ENCODE measurements at regions not wholly inside any gene's neighbourhood (a gene's known extent, or its start where the extent isn't known, plus 50 kb on each side); places are given as distances from the start of the nearest gene placed in this dataset.
"Not testable (repeated sequence)": the region's sequence is repeated elsewhere in the genome, so short reads cannot be mapped to it uniquely, and the experiment has no call there.

- DNase-seq (ENCODE audit: low spot score): no peak
Measured at GRCh38 chr22:27097506-27097905, 440.1 kb downstream of the MIAT start.

GRCh38 chr22:27097933-27098332 lies 440.5 kb downstream of the MIAT start:
- DNase-seq (ENCODE audit: low spot score): no peak

- DNase-seq (ENCODE audit: low spot score): no peak
Measured at GRCh38 chr22:27099946-27100722, 442.7 kb downstream of the MIAT start.

- no peak for DNase-seq (ENCODE audit: low spot score)
Measured at GRCh38 chr22:27100789-27101188, 443.4 kb downstream of the MIAT start.

GRCh38 chr22:27101288-27101687 lies 443.9 kb downstream of the MIAT start:
- DNase-seq (ENCODE audit: low spot score): no peak

- DNase-seq (ENCODE audit: low spot score): no peak
Measured at GRCh38 chr22:27104449-27104848, 447.1 kb downstream of the MIAT start.

- no peak for DNase-seq (ENCODE audit: low spot score)
Measured at GRCh38 chr22:27105142-27106025, 448.0 kb downstream of the MIAT start.

GRCh38 chr22:27106985-27107384 lies 449.6 kb downstream of the MIAT start:
- no peak for DNase-seq (ENCODE audit: low spot score)

GRCh38 chr22:27107386-27107785 lies 450.0 kb downstream of the MIAT start:
- no peak for DNase-seq (ENCODE audit: low spot score)

- DNase-seq (ENCODE audit: low spot score): no peak
Measured at GRCh38 chr22:27107824-27108223, 450.4 kb downstream of the MIAT start.

GRCh38 chr22:27108425-27109114 lies 451.2 kb downstream of the MIAT start:
- DNase-seq (ENCODE audit: low spot score): no peak

GRCh38 chr22:27109406-27109805 lies 452.0 kb downstream of the MIAT start:
- not testable (repeated sequence) for DNase-seq (ENCODE audit: low spot score)

GRCh38 chr22:27110665-27111451 lies 453.5 kb downstream of the MIAT start:
- no peak for DNase-seq (ENCODE audit: low spot score)

GRCh38 chr22:27111796-27112672 lies 454.6 kb downstream of the MIAT start:
- DNase-seq (ENCODE audit: low spot score): no peak

GRCh38 chr22:27113211-27113635 lies 455.8 kb downstream of the MIAT start:
- DNase-seq (ENCODE audit: low spot score): no peak

GRCh38 chr22:27113641-27114040 lies 456.3 kb downstream of the MIAT start:
- DNase-seq (ENCODE audit: low spot score): no peak

GRCh38 chr22:27114186-27114585 lies 456.8 kb downstream of the MIAT start:
- DNase-seq (ENCODE audit: low spot score): no peak

GRCh38 chr22:27115410-27115809 lies 458.0 kb downstream of the MIAT start:
- DNase-seq (ENCODE audit: low spot score): no peak

GRCh38 chr22:27115816-27116256 lies 458.4 kb downstream of the MIAT start:
- DNase-seq (ENCODE audit: low spot score): no peak

- no peak for DNase-seq (ENCODE audit: low spot score)
Measured at GRCh38 chr22:27116312-27117086, 459.1 kb downstream of the MIAT start.

Measured in germinal center (tissue), 1 donor.